ENCODE measurements at regions not wholly inside any gene's neighbourhood (a gene's known extent, or its start where the extent isn't known, plus 50 kb on each side); places are given as distances from the start of the nearest gene placed in this dataset.

DNA sequence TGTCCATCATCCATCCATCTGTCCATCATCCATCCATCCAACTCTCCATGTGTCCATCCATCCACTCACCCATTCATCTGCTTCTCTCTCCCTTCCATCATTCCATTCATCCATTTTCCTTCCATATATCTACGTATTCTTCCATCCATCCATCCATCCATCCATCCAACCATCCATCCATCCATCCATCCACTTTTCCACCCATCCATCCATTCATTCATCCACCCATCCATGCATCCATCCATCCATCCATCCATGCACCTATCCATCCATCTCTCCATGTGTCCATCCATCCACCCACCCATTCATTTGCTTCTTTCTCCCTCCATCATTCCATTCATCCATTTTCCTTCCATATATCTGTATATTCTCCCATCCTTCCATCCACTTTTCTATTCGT, 214.0 kb upstream of the RTL1 start:
- no peak for TF ChIP-seq EZH2phosphoT487 (conservative IDR thresholded peaks at IDR 0.05; ENCODE audit: low read length)
- TF ChIP-seq, protein P1, sequence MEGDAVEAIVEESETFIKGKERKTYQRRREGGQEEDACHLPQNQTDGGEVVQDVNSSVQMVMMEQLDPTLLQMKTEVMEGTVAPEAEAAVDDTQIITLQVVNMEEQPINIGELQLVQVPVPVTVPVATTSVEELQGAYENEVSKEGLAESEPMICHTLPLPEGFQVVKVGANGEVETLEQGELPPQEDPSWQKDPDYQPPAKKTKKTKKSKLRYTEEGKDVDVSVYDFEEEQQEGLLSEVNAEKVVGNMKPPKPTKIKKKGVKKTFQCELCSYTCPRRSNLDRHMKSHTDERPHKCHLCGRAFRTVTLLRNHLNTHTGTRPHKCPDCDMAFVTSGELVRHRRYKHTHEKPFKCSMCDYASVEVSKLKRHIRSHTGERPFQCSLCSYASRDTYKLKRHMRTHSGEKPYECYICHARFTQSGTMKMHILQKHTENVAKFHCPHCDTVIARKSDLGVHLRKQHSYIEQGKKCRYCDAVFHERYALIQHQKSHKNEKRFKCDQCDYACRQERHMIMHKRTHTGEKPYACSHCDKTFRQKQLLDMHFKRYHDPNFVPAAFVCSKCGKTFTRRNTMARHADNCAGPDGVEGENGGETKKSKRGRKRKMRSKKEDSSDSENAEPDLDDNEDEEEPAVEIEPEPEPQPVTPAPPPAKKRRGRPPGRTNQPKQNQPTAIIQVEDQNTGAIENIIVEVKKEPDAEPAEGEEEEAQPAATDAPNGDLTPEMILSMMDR (IDR thresholded peaks at IDR 0.05; ENCODE audit: insufficient read depth, low read length, poor library complexity, severe bottlenecking) = no peak
- H3K4me3 ChIP-seq (ENCODE audit: insufficient read depth, low read length, poor library complexity, severe bottlenecking) = no peak overlapping the region
- H3K4me2 ChIP-seq (ENCODE audit: low read depth, low read length, poor library complexity, severe bottlenecking) = no peak overlapping the region
- H3F3A ChIP-seq (ENCODE audit: insufficient read depth) = no peaks in the 10 kb centered on the region
- no peaks in the 10 kb centered on the region for H3K79me2 ChIP-seq (ENCODE audit: insufficient read depth, low read length)
- no peaks in the 10 kb centered on the region for H4K20me1 ChIP-seq (ENCODE audit: low read depth, low read length)
- no peak overlapping the region for H3K9ac ChIP-seq (ENCODE audit: low read length)
- H3K9me3 ChIP-seq (ENCODE audit: insufficient read depth, low read length) = no peaks in the 10 kb centered on the region
- H3K36me3 ChIP-seq (ENCODE audit: low read length) = no peaks in the 10 kb centered on the region
- H3K27me3 ChIP-seq (ENCODE audit: low read length) = no peaks in the 10 kb centered on the region
- no peak overlapping the region for H3K27ac ChIP-seq (ENCODE audit: low read depth, low read length)
- no peak overlapping the region for H2AFZ ChIP-seq (ENCODE audit: low read depth, low read length, severe bottlenecking)
- no peaks in the 10 kb centered on the region for H3K9me2 ChIP-seq (replicated peaks; ENCODE audit: insufficient read depth, low read length)

DNA sequence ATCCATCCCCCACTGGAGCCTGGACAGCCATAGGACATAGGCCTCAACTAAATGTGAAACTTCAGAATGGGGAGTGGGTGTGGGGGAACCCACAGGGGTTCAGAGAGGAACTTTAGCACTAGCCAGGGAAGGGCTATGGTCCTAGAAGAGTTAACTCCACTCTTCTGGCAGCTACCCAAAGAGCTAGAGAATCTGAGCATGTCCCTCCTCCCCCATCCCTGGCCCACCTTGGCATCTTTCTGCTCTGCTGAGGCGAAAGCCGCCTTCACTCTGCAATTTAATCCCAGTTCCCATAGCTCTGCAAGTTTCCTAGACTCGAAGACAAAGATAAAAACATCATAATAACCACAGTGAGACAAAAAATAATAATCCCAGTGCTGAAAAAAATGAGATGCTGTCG, 214.7 kb upstream of the RTL1 start:
- H3K36me3 ChIP-seq (ENCODE audit: low read length) = no peaks in the 10 kb centered on the region
- TF ChIP-seq, protein P1 (IDR thresholded peaks at IDR 0.05; ENCODE audit: insufficient read depth, low read length, poor library complexity, severe bottlenecking) = no peak
- TF ChIP-seq EZH2phosphoT487 (conservative IDR thresholded peaks at IDR 0.05; ENCODE audit: low read length) = no peak
- H3K9ac ChIP-seq (ENCODE audit: low read length) = no peak overlapping the region
- no peak overlapping the region for H3K4me2 ChIP-seq (ENCODE audit: low read depth, low read length, poor library complexity, severe bottlenecking)
- no peaks in the 10 kb centered on the region for H3K9me2 ChIP-seq (replicated peaks; ENCODE audit: insufficient read depth, low read length)
- H3K4me3 ChIP-seq (ENCODE audit: insufficient read depth, low read length, poor library complexity, severe bottlenecking) = no peak overlapping the region
- H3K27ac ChIP-seq (ENCODE audit: low read depth, low read length) = no peak overlapping the region
- H3K79me2 ChIP-seq (ENCODE audit: insufficient read depth, low read length) = no peaks in the 10 kb centered on the region
- no peak overlapping the region for H2AFZ ChIP-seq (ENCODE audit: low read depth, low read length, severe bottlenecking)
- H4K20me1 ChIP-seq (ENCODE audit: low read depth, low read length) = no peaks in the 10 kb centered on the region
- H3K27me3 ChIP-seq (ENCODE audit: low read length) = no peaks in the 10 kb centered on the region
- H3F3A ChIP-seq (ENCODE audit: insufficient read depth) = no peaks in the 10 kb centered on the region
- no peaks in the 10 kb centered on the region for H3K9me3 ChIP-seq (ENCODE audit: insufficient read depth, low read length)

GRCh38 chr14:101118746-101119591, 215.4 kb upstream of the RTL1 start:
- no peaks in the 10 kb centered on the region for H3K79me2 ChIP-seq (ENCODE audit: insufficient read depth, low read length)
- no peaks in the 10 kb centered on the region for H4K20me1 ChIP-seq (ENCODE audit: low read depth, low read length)
- H3K4me2 ChIP-seq (ENCODE audit: low read depth, low read length, poor library complexity, severe bottlenecking) = no peak overlapping the region
- no peak overlapping the region for H2AFZ ChIP-seq (ENCODE audit: low read depth, low read length, severe bottlenecking)
- H3K27me3 ChIP-seq (ENCODE audit: low read length) = no peaks in the 10 kb centered on the region
- H3K9me3 ChIP-seq (ENCODE audit: insufficient read depth, low read length) = no peaks in the 10 kb centered on the region
- no peak overlapping the region for H3K9ac ChIP-seq (ENCODE audit: low read length)
- TF ChIP-seq, protein P1 (IDR thresholded peaks at IDR 0.05; ENCODE audit: insufficient read depth, low read length, poor library complexity, severe bottlenecking) = no peak
- no peak for TF ChIP-seq EZH2phosphoT487 (conservative IDR thresholded peaks at IDR 0.05; ENCODE audit: low read length)
- H3K36me3 ChIP-seq (ENCODE audit: low read length) = no peaks in the 10 kb centered on the region
- no peak overlapping the region for H3K27ac ChIP-seq (ENCODE audit: low read depth, low read length)
- no peak overlapping the region for H3K4me3 ChIP-seq (ENCODE audit: insufficient read depth, low read length, poor library complexity, severe bottlenecking)
- H3F3A ChIP-seq (ENCODE audit: insufficient read depth) = no peaks in the 10 kb centered on the region
- H3K9me2 ChIP-seq (replicated peaks; ENCODE audit: insufficient read depth, low read length) = no peaks in the 10 kb centered on the region
